Hematopoietic multipotent progenitor cell treated with erythropoietin and hydrocortisone succinate and interleukin-3 and kit ligand, for 8 days (in vitro differentiated cells): ENCODE measurements at regions not wholly inside any gene's neighbourhood (a gene's known extent, or its start where the extent isn't known, plus 50 kb on each side); places are given as distances from the start of the nearest gene placed in this dataset.
A peak's percentile ranks its signal among the peaks of the same experiment; 100 is the strongest.

Experiments
- DNase-seq: peaks from one replicate; pipeline ENCODE4 v3.0.0-alpha.2; 2015

DNA sequence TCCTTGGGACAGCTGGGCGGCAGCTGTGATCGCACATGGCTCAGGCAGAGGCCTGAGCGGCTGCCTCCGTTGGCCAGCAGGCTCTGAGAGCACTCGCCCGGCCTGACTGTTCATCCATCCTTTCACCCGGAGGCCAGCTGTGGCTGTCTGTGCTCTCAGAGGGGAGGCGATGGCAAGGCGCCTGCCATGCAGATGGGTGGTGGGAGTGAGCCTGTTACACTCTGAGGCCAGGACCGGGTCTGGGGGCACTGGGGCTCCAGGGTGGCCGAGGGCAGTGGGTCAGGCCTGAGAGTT, 292.3 kb downstream of the TMEM121 start:
- DNase-seq, result no peak

DNA sequence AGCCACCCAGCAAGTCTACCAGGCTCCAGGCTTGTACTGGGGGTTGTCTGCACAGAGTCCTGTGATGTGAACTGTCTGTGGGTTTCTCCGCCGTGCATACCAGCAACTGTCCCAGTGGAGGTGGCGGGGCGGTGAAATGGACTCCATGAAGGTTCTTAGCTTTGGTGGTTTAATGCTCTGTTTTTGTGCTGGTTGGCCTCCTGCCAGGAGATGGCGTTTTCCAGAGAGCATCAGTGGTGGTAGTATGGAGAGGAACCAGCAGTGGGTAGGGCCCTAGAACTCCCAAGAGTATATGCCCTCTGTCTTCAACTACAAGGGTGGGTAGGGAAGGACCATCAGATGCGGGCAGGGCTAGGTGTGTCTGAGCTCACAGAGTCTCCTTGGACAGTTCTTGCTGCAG, 303.8 kb downstream of the TMEM121 start:
- peak; percentile 10 for DNase-seq

DNA sequence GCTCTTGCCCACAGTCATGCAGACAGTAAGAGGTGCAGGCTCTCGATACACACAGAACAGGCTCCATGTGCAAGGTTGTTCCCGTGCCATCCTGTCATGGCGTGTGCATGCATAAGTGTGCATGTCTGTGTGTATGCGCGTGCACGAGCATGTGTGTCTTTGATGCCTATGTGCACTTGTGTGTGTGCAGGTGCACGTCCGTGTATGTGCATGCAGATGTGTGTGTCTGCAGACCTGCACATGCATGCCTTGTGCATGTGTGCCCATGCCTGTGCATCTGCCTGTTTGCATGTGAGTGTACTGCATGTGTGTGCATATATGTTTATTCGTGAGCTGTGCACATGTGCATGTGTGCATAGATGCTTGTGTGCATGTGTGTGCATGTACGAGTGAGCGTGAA, 309.8 kb downstream of the TMEM121 start:
- DNase-seq, result no peak

DNA sequence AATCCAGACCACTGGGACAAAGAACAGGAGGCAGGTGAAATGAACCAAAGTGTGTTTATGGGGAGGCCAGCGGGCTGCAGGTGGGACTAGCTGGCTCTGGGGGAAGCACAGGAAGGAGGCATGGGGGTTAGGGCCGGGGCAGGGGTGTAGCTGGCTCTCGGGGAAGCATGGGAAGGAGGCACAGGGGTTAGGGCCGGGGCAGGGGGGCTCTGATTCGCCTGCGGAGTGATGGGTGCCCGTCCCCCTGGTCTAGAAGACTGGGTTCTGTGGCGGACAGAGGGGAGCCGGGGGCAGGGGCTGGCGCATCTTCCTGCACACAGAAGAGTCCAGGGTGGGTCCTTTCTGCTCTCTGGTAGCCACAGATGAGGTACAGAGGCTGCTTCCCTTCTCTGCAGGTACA, 310.3 kb downstream of the TMEM121 start:
- DNase-seq, result no peak

DNA sequence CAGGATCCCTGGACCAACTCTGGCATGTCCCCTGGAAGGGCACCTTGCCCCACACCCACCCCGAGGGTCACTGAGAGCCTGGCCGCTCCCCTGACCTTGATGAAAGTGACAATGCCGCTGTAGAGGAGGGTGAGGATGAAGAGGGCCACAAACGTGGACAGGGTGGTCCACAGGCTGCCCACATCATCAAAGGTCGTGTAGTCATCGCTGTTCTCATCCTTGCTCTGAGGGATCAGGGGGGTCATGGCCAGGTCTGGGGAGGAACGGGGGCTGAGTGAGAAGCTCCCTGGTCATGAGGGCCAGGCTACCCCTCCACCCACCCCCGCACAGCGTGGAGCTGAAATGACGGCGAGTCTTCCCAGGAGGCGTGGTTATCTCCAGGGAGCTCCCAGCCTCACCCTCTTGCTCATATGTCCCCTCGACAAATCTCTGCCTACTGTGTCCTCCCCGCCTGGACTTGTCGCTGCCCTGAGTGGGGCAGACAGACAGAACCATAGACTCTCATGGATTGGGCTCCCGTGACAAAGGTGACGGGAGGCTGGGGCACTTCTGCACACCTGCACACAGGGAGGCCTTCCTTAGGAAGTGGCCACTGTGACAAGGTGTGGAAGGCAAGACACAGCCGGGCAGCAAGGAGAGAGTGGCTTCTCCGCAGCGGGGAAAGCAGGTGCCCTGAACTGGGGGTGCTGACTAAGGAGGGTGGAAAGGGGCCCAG, 311.1 kb downstream of the TMEM121 start:
- no peak for DNase-seq

DNA sequence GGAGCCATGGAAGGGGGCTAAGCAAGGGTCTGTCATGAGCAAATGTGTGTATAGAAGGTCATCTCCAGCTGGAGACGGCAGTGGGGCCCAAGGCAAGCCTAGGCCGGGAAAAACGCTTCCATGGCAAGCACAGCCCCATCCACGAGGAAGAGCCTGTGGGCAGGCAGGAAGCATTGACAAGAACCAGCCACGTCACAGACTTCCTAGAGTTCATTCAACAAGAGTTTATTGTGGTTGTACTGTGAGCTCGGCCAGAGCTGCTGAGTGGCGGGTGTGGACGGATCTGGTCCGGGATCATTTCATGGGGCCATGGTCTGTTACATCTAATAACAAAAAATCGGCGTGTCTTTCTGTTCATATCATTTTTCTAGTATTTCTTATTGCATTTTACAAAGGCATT, 311.7 kb downstream of the TMEM121 start:
- no peak for DNase-seq

DNA sequence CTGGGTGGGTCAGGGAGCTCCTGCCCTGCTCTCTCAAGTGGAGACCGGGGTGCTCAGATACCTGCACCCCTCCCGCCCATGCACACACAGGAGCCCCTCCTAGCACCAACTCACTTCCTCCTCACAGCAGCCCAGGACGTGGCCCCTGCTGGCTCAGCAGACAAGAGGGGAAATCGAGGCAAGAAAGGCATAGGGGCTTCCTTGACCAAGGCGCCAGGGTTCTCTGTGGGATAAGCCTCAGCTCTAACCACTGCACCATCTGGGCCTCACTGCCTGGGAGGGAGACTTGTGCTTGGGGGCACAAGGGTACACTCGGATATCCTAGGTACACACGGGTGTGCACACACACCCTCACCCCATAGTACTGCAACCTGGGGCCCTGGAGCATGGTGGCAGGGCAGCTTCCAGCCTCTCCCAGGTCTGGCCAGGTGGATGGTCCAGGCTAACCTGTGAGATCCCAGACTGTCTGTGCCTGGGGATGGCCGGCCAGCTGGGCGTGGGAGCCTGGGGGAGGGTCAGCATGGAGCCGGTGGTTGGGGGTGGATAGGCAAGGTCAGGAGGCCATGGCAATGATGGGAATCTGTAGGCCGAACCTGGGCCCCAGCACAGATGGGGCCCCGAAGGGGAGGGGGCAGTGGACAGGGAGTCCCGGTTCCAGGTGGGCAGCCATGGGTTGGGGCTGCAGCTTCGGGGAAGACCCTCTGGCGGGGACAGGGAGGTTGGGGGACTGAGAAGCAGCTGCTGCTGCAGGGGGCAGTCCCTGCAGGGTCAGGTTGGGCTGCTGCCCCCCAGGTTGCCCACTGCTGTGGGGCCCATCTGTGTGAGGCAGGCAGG, 312.4 kb downstream of the TMEM121 start:
- DNase-seq, result no peak

DNA sequence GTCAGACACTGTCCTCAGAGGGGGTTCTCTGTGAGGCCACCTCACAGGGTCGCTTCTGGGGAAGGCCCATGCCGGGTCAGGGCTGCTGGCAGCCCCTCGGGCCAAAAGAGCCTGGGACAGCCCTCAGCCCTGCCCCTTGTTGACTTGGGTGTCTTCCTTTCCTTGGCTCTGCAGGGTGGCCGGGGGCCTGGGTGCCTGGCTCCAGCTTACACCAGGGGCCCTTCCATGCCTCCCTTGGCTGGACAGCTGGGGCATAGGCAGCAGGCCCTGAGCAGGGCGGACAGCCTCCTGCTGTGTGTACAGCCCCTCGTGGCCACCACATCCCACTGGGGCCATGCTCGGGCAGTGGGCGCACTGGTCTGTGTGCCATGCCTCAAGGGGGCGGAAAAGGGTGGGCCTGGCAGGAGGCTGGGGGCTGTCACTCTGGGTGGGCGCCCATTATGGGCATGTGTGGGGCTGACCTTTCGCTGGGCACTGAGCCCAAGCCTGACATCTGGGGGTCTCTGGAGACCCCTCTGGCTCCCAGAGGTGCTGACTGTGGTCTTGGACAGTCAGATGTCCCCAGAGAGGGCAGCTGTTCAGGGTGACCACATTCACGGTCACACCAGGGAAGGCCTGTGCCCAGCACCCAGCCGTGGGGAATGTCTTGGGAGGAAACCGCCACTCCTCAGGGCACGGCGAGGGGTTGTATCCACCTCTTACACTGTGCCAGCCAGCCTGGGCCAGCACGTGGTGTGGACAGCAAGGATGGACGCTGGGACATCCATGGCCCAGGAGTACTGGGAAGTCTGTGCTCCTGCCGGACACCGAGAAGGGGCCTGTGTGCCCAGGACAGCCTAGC, 313.3 kb downstream of the TMEM121 start:
- DNase-seq, result no peak

DNA sequence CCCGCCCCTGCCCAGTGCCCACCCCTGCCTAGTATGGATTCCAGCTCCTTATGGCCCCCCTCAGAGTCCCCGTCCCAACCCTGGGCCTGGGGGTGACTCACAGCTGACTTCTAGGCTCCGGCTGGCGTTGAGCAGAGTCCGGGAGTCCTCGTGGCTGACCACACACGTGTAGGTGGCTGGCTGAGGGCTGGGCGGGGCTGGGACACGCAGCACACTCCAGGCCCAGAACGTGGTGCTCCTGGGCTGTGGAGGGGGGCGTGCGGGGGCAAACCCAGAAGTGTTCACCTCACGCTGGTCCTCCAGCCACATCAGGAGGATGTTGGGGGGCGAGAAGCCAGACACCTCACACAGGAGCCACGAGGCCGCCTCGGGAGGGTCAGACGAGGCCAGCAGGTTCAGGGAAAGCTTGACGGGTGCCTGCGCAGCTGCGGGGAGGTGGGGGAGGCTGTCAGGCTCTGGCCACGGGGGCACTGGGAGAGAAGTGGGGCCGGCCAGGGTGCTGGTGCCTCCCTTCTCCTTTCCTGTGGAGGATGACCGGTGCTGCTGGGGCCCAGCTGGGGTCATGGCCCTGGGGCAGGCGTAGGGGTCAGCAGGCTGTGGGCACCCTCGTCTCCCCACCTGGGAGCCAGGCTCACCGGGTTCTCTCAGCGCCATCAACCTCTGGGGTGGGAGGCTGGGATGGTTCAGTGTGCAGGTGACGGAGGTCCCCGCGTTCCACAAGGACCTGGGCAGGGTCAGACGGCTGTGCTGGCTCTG, 314.1 kb downstream of the TMEM121 start:
- no peak for DNase-seq

DNA sequence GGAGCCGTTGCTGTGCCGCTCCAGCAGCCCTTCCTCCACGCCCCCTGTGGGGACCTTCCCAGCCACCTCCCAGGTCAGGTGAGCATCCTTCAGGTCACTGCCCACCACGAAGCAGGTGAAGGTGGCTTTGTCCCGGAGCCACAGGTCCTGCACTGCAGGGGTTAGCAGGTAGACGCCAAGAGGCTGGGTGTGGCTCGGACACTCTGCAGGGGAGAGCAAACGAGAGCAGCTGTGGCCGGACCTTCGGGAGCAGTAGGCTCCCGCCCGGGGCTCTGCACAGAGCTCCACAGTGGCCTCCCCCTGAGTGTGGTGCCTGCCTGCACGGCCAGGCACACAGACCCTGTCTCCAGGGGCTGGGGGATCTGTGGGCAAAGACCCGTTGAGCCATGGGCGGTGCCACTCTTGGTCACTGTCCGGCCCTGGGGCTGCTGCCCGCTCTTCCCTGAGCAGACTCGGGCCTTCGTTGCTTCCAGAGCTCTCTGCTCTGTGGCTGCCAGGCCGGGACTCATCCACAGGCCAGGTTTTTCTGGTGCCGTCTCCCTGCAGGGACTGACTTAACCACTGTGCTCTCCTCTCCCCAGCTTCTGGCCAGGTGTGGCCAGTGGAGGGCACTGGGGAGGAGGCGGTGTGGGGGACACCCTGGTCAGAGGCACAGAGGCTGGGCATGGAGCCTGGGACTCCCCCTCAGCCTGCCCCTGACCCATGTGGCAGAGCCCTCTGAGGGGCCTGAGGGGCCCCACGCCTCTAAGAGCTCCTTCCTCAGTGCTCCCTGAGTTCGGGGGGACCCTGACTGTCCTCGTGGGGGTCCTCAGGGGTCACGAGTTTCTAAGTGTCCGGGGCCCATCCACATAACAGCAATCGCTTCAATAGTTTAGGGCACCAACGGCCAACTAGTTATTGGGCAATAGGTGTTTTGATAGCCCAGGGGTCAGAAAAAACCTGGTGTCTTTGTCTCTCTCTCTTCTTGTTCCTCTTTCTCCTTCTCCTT, 314.9 kb downstream of the TMEM121 start:
- DNase-seq, result no peak

DNA sequence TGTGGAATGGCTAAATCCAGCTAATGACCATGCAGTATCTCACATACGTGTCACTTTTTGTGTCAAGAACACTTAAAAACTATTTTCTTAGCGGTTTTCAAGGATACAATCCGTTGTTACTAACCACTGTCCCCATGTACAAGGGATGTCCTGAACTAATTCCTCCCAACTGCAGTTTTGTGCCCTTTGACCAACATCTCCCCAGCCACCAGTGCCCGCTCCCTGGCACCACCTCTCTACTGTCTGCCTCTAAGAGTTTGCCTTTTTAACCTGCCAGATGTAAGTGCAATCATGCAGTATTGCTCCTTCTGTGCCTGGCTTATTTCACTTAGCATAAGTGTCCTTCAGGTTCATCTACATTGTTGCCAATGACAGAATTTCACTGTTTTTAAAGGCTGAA, 315.7 kb downstream of the TMEM121 start:
- no peak for DNase-seq

DNA sequence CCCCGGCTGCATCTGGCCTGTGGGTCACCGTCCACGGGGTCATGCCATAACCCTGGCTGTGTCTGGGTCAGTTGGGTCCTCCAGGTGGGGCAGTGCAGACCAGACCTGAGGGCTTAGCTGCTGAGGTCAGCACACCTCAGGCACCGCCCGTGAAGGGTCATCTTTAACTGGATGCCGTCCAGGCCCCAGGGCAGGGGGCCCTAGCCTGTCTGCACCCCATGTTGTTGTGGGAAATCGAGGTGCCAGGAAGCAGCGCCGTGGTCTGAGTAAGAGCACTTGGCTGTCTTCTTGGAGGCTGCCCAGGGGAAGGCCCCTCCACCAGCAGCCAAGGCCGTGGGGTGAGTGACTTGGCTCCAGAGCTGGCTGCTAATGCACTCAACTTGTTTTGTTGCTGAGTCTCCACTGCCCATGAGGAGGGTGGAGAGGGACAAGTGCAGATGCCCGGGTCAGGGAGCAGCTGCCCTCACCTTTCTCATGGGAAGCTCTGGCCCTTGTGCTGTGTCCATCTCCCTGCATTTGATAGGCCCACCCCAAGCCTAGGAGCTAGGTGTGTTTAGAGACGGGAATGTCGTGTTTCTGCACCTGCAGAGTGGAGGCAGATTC, 317.2 kb downstream of the TMEM121 start:
- no peak for DNase-seq

DNA sequence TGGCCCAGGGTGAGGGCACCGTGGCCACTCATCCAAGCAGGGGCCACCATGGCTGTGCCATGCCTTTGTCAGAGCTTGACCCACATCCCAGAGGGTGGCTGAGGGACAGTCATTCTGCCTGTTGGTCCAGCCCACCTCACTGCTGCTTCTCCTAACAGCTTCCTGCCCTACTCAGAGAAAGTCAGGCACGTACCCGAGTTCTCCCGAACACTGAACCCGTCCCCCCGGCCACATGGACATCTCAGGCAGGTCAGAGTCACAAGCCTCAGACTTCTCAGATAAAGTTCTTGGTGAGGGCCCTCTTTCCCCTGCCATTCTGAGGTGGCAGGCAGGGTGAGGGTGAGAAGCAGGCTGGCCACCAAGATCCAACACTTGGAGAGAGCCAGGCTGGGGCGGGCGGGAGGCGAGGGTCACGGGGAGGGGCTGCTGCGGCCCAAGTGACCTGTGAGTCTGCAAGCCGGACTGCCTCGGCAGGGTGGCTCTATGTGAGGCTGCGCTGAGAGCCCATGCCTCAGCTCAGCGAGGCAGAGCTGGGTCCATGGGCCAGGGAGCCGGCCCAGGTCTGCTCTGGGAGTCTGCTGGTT, 317.8 kb downstream of the TMEM121 start:
- no peak for DNase-seq

DNA sequence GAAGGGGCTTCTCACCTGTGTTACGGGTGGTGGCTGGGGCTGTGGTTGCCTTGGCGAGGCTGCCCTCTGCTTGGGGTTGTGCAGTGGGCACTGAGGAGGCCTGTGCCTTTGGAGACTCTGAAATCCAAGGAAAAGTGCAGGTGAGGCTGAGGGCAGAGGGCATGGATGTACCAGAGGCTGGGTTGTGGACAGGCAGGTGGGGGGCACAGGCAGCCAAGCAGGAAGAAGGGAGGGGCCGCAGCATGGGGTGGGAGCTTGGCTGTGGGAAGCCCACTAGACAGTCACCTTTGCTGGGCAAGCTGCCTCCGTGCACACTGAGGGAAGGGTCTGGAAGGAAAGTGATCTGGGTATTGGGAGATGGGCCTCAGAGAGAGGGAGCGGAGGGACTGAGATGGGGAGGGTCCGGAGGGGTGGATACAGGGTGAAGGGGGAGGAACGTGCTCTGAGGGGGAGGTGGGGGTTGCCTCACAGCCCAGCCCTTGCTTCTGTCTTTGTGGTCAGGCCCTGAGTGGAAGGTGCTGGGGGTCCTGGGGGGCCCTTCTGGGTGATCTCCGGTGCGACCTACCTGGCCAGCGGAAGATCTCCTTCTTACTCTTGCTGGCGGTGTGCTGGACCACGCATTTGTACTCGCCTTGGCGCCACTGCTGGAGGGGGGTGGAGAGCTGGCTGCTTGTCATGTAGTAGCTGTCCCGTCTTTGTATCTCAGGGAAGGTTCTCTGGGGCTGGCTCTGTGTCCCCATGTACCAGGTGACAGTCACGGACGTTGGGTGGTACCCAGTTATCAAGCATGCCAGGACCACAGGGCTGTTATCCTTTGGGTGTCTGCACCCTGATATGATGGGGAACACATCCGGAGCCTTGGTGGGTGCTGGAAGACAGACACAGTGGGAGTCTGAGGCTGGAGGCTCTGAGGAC, 318.7 kb downstream of the TMEM121 start:
- DNase-seq, result peak; percentile 89

DNA sequence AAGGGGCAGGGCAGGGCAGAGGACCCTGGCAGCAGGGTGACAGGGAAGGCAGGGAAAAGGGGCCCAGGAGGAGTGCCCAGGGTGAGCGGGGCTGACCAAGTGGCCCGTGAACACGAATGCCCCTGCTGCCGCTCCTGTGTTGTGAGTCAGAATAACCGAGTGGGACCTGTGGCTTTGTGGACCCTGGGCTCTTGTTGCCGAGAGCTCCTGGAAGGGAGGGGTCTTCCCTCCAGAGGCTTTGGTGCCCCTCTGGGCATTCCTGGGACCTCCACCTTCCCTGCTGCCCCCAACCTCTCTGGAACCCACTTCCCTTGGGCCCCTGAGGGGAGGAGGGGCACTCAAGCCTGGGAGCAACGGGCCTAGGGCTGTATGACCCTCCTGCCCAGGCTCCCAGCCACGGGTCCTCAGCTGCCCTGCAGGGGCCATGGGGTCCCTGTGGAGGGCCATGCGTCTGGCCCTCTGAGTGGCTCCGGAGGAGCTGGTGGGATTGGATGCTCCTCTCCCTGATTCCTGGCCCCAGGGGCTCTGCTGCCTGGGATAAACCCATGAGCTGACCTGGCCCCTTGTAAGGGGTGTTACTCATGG, 319.4 kb downstream of the TMEM121 start:
- no peak for DNase-seq

DNA sequence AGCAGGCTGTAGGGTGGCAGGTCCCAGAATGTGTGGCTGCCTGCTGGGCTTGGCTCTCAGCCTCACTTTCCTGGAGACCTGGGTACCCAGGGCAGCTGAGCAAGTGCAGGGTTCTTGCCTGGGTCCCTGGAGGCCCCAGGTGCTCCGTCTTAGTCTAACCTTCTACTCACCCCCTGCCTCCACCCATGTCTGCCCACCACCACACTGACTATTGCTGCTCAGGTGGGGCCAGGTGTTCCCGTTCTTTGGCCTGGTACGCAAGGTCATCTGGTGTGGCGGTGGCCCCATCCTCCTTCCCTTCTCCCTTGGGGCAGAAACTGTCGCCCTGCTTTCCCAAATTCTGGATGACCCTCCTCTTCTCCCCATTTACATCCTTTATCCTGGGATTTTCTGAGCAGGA, 319.9 kb downstream of the TMEM121 start:
- no peak for DNase-seq

DNA sequence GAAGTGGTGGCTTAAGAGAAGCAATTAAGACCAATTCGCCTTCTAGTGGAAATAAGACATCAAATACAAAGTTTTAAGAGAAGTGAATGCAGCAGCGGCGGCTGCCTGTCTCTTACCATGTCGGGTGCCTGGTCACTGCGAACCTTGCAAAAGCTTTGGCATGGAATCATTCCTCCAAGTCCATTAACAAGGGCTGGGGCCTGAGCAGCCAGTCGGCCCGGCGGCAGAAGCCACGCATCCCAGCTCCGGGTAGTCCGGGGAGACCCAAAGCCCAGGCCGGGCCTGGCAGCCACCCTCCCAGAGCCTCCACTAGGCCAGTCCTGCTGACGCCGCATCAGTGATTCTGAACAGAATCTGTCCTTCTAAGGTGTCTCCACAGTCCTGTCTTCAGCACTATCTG, 321.0 kb downstream of the TMEM121 start:
- DNase-seq, result no peak

DNA sequence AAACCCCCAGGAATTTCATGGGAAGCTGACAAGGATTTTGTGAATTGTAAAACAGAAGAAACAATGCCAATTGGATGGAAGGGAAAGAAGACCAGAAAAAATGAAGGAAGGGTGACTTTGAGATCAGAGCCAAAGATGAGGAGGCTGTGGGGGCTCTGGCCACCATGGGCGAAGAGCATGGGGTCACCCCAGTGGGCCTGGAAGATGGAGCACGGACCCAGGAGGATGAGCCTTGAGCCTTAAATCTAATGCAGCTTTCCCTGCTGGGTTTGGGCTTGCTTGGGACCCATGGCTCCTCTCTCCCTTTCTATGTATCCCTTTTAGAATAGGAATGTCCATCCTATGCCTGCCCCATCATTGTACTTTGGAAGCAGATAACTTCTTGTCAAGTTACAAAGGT, 322.2 kb downstream of the TMEM121 start:
- no peak for DNase-seq

DNA sequence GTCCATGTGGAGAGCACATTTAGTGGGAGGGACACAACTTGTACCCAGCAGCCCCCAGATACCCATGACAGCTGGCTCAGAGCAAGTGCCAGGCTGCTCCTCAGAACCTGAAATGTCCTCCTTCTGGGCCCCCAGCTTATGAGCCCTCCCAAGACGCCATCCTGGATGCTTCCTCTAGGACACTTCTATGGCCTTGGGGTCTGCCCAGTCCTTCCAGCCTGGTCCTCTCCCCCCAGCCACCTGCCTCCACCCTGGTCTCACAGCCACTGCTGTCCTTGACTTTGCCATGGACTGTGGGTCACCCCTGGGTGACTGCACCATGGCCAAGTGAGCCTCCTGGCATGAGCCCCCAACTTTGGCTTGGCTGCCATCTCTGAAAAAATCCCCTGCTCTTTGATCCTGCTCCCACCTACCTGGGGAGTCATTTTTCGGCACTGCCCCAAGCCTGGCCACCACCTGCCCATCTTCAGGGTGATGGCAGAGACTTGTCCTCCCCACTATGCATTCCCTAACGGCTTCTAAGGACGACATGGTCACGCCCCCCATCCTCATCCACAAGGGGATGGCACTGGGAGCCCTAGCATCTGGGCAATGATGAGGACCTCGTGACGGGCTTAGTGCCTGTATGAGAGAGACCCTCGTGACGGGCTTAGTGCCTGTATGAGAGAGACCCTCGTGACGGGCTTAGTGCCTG, 323.7 kb downstream of the TMEM121 start:
- DNase-seq, result no peak
